Left renal cortex interstitium (tissue), 4 donors: ENCODE measurements at regions not wholly inside any gene's neighbourhood (a gene's known extent, or its start where the extent isn't known, plus 50 kb on each side); places are given as distances from the start of the nearest gene placed in this dataset.

Experiments used
- DNase-seq, 4 donors: peaks; one replicate each; pipeline ENCODE4 v3.0.0-alpha.2; 2013; ENCODE audit warnings: low read depth in 4 of 4, low spot score in 2 of 4, missing footprints in 1 of 4

DNA sequence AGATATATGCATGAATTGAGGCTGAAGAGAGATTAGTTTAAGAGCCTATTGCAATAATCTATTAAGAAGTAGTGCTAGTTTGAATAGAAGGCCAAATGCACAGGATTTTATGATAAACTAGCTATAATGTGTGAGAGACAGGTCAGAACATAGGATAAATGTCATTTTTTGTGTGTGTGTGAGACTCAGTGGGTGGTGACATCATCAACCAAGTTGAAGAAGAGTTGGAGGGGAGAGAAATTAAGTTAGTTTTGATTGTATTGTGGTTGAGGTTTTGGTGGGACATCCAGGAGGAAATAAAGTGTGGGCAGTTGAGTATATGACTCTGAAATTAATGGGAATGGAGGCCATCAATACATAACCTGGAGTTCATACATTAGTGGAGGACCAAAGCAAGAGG, 320.1 kb upstream of the CWC22 start:
- DNase-seq: no peak

DNA sequence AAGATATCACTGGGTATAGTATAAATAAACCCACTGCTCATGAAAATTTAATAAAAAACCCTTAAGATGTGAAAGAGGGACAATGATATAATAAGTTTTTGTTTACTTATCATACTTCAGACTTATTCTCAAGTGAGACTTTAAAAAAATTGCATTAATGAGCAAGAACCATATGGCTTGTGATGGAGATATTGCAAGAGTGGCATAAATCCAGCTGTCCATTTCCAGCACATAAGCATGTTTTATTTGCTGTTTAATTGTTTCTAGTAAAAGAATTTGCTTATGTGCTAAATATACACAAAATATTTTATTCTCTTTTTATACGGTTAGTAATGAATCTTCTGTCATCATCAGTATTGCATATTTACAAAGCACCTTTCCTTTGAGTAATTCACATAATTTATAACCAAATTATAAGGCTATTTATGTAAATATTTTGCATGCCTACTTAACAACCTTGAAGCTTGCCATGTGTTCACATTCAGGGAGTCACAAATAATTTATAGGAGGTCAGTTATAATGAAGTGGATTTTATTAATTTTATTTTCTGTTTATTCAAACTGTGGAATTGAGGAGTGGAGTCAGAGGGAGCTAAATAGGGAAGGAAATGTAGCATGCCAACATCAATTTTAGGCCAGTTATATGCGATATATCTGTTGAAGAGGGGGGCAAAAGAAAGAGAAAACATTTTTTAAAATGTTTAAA, 318.5 kb upstream of the CWC22 start:
- no peak for DNase-seq

DNA sequence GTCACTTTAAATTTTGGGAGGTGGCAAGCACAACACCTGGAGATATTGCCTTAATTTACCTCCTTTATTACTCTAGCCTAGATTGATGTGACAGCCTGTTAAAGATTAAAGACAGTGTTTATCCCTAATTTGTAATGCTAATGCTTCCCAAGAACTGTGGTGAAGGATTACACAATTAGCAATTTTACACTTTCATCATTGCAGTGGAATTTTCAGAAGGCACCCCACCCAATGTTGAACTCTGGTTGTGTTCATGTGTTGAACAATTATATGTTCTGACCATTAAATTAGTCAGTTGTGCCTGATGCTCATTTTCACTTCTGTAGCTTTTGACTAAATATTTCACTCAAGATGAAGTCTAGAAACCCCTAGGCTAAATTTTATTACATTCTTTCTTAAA, 317.1 kb upstream of the CWC22 start:
- no peak for DNase-seq

DNA sequence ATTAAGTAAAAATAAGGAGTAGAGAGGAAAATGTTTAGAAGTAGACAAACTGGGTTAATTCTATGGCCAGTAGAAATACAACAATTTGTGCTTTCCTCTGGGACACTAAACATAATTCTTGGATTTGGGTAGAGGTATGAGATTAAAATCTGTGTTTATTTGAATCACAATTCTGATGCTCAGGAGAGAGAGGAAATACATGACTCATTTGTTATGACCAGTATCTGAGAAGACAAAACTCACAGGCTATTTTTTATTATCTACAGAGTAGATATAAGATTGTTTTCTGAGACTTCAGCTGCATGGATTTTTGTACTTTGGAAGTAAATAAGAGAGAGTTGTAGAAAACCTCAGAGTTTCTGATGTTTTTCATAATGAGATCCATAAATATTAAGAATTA, 315.7 kb upstream of the CWC22 start:
- no peak for DNase-seq

DNA sequence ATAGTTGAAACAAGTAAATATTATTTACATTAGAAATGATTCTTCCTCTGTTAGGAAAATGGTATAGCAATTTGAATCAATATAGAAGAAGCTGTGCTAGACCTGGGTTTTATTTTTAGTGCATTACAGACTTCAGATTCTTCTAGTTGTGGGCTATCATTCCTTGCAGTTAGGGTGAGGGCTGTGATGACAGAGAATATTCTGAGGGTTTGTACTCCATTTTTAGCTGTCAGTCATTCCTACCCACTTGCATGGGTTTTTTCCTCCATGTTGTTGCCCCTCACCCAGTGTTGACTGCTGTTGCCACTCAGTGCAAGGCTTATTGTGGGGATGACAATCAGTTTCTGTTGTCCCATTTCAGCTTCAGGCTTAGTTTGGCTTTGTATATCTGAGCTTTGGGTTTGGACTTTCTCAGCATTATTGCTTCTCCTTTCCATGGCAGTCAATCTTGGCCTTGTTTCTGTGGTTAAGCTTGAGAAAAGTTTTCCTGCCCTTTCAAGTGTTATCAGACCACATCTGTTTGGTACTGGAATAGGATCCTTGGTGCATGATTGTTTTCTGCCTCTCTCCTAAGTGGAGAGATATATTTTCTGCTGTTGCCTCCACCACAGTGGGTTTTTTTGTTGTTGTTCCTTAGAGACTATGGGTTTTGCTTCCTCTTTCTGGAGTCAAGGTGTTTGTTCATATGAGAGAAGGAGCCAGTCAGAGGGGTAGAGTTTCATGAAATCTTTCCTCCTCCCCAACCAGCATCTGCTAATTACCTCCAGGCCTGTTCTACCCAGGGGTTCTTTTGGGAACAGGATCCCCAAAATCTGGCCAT, 312.7 kb upstream of the CWC22 start:
- no peak for DNase-seq

DNA sequence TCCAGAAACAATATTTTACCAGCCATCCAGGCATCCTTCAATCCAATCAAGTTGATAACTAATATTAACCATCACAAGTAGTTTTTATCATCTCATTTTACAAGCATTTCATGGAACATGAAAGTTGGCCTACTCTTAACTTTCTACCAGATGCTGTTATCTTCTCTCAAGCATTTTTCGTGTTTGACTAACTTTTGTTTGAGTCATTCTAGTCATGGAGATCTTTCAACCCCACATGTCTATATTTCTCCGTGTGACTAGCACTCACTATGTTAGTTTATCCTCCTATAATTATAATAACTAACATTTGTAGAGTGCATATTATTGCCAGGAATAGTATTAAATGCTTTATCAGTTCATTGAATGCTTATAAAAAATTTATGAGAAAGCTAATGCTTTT, 307.0 kb upstream of the CWC22 start:
- DNase-seq: no peak

DNA sequence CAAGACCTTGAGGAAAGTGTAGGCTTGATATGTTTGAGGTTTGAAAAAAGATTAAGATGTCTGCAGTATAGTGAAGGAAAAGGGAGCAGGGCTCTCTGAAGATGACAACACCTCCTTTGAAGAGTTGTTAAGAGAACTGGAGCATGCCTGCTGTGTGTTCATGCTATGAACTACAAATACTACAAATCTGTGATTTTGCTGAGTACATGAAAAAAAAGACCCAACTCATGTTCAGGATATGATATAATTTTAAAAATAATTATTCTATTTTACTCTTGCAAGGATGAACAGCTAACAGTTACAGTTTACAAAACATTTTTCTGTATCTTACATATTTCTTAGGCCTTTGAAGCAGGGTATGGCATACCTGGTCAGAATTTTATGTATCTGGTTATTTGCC, 305.4 kb upstream of the CWC22 start:
- no peak for DNase-seq

DNA sequence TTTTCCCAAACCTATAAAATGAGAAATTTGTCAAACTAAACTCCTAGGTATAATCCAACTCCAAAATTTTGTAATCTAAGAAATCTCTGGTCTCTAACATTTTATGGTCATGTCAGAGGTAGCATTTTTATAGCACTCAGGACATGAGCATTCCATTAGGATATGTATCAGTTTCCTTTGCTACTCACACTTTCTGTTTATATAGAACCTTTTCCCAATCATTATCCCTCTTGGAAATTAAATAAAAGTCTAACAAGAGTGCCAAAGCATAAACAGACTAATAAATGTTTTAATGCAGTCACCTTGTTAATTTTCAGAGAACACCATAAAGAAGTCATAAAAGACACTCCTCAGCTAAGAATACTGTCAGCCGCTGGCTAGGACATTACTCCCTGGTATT, 300.0 kb upstream of the CWC22 start:
- no peak for DNase-seq

DNA sequence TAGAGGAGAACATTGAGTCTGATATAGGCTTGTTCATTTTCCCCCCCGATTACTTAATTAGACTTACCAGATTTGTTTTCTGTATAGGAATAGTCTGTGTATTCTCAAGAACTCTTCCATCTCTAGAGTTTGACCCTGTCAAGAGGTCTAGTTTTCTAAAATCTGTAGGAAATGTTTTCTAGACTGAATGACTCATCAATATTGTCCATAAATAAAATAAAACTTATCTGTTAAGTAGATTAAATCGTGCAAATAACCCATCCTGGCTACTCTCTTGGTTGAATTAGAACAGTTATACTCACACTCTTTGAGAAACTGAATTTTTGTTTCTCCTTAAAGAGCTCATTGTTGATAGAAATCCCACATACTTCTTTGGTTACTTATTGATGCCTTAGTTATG, 299.2 kb upstream of the CWC22 start:
- DNase-seq: no peak

DNA sequence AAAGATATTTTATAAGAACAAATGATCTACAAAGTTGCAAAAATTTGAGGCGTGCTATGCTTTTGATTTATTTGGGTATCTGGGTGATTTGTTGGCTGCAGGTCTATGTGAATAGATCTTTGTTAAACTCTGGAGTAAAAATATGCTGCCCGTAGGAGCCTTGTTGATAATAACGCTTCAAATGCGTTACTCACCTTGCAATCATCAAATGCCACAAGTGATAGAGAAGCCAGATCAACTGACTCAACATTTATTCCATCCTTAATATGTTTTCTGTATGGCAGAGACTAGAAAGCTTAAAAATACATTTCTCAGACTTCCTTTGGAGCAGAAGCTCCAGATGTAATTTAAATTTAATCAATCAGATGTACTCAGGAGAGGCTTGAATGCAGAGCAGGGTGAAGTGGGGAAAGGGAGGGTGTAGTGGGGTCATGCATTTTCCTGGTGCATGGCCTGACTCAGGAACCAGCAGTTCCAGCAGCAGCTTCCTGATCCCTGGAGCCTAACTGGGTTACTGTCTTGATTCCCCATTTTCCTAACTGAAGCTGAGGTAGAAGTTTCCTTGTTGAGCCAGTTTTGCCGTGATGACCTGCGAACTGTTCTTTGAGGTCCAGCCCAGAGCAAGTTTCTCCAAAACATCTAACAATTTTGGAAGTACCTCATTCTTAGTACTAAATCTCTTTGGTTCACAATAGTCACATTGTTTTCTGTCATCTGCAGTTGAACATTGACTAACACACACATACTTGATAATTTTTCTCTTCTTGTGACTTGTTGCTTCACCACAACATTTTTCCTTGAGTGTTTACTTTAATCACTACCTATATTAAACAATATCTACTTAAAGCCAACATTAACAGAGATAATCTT, 284.7 kb upstream of the CWC22 start:
- no peak for DNase-seq

DNA sequence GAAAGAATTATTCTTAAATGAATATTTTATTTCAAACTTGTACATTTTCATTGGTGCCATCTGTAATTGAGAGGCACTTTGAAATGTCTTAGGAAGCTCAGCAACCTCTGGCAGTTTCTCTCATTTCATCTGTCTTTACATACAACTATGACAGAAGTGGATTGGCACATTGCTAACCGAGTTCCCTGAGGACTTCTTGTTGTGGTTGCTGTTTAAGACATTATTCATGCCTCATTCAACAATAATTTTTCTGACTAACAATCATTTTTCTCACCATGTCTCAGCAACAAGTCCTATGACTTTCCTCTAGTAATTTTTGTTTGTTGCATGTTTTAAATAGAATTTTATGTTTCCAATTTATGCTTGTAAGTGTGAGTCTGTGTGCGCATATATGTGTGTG, 284.0 kb upstream of the CWC22 start:
- DNase-seq: no peak

DNA sequence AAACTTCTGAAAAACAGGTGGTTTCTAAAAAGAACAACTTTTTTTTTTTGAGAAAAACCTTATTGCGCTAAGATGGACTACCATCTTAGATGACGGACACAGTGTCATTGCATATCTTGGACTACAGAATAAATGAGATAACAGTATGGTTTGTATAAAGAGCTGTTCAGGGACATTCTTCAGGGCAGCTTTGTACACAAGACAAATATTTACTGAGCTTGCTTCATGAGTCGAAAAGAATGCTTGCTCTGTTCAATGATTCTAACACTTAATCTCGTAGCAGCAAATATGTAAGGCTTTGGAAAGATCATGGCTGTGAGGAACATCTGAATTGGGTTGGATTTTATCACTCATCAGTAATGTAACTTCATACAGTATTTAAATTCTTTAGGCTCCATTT, 282.5 kb upstream of the CWC22 start:
- DNase-seq: no peak

DNA sequence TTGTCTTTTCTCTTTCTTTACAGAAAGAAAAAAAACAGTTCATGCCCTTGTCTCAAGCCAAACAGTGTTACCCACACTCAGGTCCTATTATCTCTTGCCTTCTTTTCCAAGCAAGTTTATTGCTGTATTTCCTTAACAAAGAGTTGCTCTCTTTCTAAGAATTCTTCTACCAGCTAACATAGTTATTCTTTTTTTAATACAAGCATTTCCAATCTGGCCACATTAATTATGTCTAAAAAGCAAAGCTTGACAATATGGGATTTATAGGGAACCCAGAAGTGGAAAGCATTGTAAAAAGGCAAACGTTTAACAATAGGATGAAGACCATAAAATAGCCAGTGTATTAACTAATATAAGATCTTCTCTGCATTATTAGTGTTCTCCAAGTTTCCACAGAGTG, 272.5 kb upstream of the CWC22 start:
- no peak for DNase-seq

DNA sequence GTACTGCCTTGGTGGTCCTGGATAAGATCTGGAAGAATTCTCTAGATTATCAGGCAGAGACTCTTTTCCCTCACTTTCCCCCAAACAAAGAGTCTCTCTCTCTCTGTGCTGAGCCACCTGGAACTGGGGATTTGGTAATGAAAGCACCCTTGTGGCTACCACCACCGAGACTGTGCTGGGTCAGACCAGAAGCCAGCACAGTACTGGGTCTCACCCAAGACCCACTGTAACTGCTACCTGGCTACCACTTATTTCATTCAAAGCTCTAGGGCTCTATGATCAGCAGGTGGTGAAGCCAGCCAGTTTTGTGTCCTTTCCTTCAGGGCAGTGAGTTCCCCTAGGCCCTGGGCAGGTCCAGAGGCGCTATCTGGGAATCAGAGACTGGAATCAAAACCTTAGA, 269.6 kb upstream of the CWC22 start:
- DNase-seq: no peak

DNA sequence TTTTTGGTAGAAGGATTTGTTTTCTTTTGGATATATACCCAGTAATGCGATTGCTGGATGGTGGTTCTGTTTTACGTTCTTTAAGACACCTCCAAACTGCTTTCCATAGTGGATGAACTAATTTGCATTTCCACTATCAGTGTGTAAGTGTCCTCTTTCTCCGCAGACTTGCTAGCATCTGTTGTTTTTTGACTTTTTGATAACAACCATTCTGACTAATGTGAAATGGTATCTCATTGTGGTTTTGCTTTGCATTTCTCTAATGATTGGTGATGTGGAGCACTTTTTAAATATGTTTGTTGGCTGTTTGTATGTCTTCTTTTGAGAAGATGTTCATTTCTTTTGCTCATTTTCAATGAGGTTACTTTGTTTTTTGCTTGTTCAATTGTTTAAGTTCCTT, 260.9 kb upstream of the CWC22 start:
- no peak for DNase-seq

DNA sequence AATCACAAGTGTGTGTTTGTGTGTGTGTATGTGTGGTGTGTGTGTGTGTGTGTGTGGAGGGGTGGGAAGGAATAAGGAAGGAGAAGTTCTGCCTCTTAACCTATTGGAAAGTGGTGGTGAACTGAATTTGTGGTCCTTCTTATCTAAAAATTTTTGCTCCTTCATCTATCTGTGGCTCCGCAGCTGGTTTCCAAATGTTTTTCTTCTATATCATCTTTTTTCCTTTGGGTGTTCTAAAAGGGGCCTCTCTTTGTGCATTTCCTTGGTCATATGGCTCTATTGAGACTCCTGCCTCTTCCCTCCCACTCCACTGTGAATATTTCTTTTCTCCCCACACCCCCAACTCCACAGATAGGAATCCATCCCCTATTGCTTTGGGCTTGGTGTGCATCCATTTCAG, 254.9 kb upstream of the CWC22 start:
- no peak for DNase-seq

DNA sequence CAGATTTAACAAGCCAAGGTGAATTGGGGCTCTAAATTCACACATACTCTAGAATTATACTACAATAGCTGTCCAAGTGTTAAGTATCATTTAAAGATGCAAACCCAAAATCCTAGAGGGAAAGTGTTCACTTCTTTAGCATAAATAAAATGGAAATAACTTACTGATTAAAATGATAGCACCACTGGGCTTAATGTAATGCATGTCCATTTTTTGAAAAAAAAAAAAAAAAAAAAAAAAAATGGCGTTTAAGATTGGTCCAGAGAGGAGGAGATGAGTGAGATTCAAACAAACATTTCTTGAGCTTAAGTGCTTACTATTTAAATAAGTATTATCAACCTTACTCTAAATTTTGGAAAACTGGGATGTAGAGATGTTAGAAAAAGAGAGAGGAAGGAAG, 251.5 kb upstream of the CWC22 start:
- no peak for DNase-seq

DNA sequence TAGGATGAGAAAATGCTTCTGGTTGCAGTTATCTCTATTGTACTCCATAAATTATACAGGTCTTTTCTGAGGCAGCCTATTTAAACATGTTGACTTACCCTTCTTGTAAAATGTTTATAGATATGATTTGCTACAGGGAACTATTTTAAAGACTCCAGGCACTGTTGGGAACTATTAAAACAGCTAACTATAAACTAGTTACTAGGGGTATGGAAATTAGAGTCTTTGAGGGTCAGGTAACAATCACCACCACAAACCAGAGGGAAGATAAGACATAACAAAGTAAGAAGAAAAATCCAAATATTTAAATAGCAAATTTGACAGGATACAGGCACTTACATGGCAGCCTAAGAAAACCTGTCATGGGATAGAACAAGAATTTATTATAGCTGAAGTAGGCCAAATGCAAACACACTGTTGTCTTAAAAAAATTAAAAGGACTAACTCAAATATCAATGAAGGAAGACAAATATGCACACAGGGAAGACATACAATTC, 251.0 kb upstream of the CWC22 start:
- DNase-seq: no peak

DNA sequence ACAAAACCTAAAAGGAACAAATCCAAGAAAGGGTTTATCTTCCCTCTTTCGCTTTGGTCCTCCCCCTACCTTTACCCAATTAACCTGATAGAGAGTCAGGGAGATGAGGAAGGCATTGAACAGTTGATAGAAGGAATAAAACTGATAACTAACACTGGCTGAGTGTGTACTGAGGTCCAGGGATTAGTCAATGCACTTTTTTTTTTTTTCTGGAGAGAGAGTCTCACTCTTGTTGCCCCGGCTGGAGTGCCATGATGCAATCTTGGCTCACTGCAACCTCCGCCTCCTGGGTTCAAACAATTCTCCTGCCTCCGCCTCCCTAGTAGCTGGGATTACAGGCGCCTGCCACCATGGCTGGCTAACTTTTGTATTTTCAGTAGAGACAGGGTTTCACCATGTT, 250.2 kb upstream of the CWC22 start:
- no peak for DNase-seq

DNA sequence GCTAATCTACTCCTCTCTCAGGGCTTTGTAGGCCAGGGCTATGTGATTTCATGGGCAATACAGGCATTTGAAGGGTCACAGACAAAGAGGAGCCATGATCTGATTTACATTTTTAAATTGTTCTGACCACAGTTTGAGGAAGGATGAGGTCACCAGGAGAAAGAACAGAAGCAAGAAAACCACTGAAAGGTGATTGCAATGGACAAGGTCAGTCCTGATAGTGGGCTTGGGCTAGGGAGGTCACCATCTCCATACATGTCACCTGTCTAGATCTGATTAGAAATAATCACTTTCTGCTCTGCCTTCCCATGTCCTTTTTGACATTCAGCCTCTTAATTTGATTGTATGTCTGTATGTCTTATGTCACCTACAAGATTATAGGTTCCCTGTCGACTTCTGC, 248.9 kb upstream of the CWC22 start:
- DNase-seq: no peak

DNA sequence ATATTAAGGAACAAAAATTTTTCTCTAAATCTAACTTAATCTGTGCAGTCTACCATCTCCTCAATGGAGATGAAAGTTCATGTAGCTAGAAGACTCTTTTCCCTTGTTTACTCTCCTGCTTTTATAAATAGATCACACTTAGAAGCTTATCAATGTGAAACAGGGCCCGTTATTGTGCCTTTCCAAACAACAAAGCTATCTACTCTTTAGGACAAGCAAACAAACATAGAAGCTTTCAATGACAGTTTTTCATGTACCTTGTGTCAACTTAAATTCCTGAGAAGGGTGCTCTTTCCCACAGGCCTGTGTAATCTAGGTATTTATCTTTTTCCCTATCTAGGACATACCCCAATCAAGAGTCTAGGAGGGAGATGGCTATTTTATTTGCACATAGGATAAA, 247.8 kb upstream of the CWC22 start:
- no peak for DNase-seq
